Kidney glomerular epithelial cell (primary cell): ENCODE measurements at regions not wholly inside any gene's neighbourhood (a gene's known extent, or its start where the extent isn't known, plus 50 kb on each side); places are given as distances from the start of the nearest gene placed in this dataset.

Source experiments
- DNase-seq: peaks from one replicate; lab custom pipeline; 2025; lab: John Stamatoyannopoulos, UW

- DNase-seq = no peak
These were observed 168.3 kb downstream of the NR4A2 start for GRCh38 chr2:156164091-156164720.

GRCh38 chr2:156158808-156159207 lies 173.7 kb downstream of the NR4A2 start:
- no peak for DNase-seq

- no peak for DNase-seq
These were observed 174.9 kb downstream of the NR4A2 start for GRCh38 chr2:156157670-156158069.

- no peak for DNase-seq
These were observed 175.9 kb downstream of the NR4A2 start for GRCh38 chr2:156156580-156156979.

GRCh38 chr2:156155319-156155718 lies 177.2 kb downstream of the NR4A2 start:
- DNase-seq = no peak

GRCh38 chr2:156151351-156151750 lies 181.2 kb downstream of the NR4A2 start:
- no peak for DNase-seq

GRCh38 chr2:156147594-156148330 lies 184.8 kb downstream of the NR4A2 start:
- DNase-seq = no peak

- no peak for DNase-seq
These were observed 186.5 kb downstream of the NR4A2 start for GRCh38 chr2:156145976-156146375.

- no peak for DNase-seq
These were observed 187.1 kb downstream of the NR4A2 start for GRCh38 chr2:156145469-156145868.

- no peak for DNase-seq
These were observed 196.0 kb downstream of the NR4A2 start for GRCh38 chr2:156136566-156136965.

- DNase-seq = no peak
These were observed 197.6 kb downstream of the NR4A2 start for GRCh38 chr2:156134887-156135286.

- DNase-seq = no peak
These were observed 199.6 kb downstream of the NR4A2 start for GRCh38 chr2:156132941-156133340.

- no peak for DNase-seq
These were observed 200.4 kb downstream of the NR4A2 start for GRCh38 chr2:156132130-156132529.

- no peak for DNase-seq
These were observed 203.3 kb downstream of the NR4A2 start for GRCh38 chr2:156129227-156129626.

GRCh38 chr2:156125018-156125417 lies 207.5 kb downstream of the NR4A2 start:
- DNase-seq = no peak

GRCh38 chr2:156124458-156124857 lies 208.1 kb downstream of the NR4A2 start:
- no peak for DNase-seq

GRCh38 chr2:156118753-156119416 lies 213.6 kb downstream of the NR4A2 start:
- DNase-seq = no peak

- no peak for DNase-seq
These were observed 216.4 kb downstream of the NR4A2 start for GRCh38 chr2:156116113-156116512.

GRCh38 chr2:156115338-156115737 lies 217.2 kb downstream of the NR4A2 start:
- peak; percentile 10 for DNase-seq

- DNase-seq = no peak
These were observed 220.2 kb downstream of the NR4A2 start for GRCh38 chr2:156112323-156112722.

- DNase-seq = no peak
These were observed 221.6 kb downstream of the NR4A2 start for GRCh38 chr2:156110890-156111289.

- no peak for DNase-seq
These were observed 233.1 kb downstream of the NR4A2 start for GRCh38 chr2:156099382-156099781.

- no peak for DNase-seq
These were observed 234.0 kb downstream of the NR4A2 start for GRCh38 chr2:156098506-156098905.
